ENCODE measurements at regions not wholly inside any gene's neighbourhood (a gene's known extent, or its start where the extent isn't known, plus 50 kb on each side); places are given as distances from the start of the nearest gene placed in this dataset.

GRCh38 chr5:106964132-106964531, 706.6 kb downstream of the EFNA5 start:
- DNase-seq, result no peak
- H3K36me3 ChIP-seq (replicated peaks in 1 of 2; ENCODE audit: control extremely low read depth in 1 of 2, control insufficient read depth in 1 of 2, extremely low read depth in 1 of 2, insufficient read depth in 2 of 2, low read length in 1 of 2), result no peaks in the 10 kb centered on the region
- intact Hi-C loops (cut with micrococcal nuclease), result no loop called here
- H3K9me3 Mint-ChIP-seq (ENCODE audit: insufficient read depth), result peaks cover 5% of the 10 kb centered on the region
- H3K27me3 ChIP-seq (replicated peaks in 1 of 4; ENCODE audit: control extremely low read depth in 1 of 4, control insufficient read depth in 3 of 4, insufficient read depth in 4 of 4, low read length in 3 of 4), result no peaks in the 10 kb centered on the region
- POLR2A ChIA-PET, result no interaction called here
- H3K4me1 ChIP-seq (ENCODE audit: control insufficient read depth in 2 of 2, insufficient read depth in 2 of 2, low read length in 2 of 2), result no peaks in the 10 kb centered on the region
- no peak overlapping the region for H3K4me3 Mint-ChIP-seq
- WGBS (ENCODE audit: insufficient coverage), result no CpG with 5 or more reads among the region's 1 CpG
- no peaks in the 10 kb centered on the region for H3K79me2 ChIP-seq (ENCODE audit: control insufficient read depth, insufficient read depth, low read length)
- no peak overlapping the region for H2AFZ ChIP-seq (ENCODE audit: insufficient read depth, low read depth, low read length, poor library complexity, severe bottlenecking)
- no peak overlapping the region for H3K9ac ChIP-seq (ENCODE audit: low read length)
- no peaks in the 10 kb centered on the region for H3K9me3 ChIP-seq (ENCODE audit: control extremely low read depth in 1 of 3, control insufficient read depth in 2 of 3, insufficient read depth in 1 of 3, low read length in 2 of 3)
- H3K27ac Mint-ChIP-seq, result no peak overlapping the region
- no peak overlapping the region for H3K27ac ChIP-seq (ENCODE audit: low read length in 2 of 2)
- ATAC-seq (ENCODE audit: low read depth), result no peak
- CTCF ChIA-PET, result no interaction called here
- no peaks in the 10 kb centered on the region for H4K20me1 ChIP-seq (ENCODE audit: control insufficient read depth, insufficient read depth, low read length, poor library complexity, severe bottlenecking)
- no peaks in the 10 kb centered on the region for H3K27me3 Mint-ChIP-seq
- no peaks in the 10 kb centered on the region for H3K4me1 Mint-ChIP-seq
- TF ChIP-seq, protein P1, sequence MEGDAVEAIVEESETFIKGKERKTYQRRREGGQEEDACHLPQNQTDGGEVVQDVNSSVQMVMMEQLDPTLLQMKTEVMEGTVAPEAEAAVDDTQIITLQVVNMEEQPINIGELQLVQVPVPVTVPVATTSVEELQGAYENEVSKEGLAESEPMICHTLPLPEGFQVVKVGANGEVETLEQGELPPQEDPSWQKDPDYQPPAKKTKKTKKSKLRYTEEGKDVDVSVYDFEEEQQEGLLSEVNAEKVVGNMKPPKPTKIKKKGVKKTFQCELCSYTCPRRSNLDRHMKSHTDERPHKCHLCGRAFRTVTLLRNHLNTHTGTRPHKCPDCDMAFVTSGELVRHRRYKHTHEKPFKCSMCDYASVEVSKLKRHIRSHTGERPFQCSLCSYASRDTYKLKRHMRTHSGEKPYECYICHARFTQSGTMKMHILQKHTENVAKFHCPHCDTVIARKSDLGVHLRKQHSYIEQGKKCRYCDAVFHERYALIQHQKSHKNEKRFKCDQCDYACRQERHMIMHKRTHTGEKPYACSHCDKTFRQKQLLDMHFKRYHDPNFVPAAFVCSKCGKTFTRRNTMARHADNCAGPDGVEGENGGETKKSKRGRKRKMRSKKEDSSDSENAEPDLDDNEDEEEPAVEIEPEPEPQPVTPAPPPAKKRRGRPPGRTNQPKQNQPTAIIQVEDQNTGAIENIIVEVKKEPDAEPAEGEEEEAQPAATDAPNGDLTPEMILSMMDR (IDR thresholded peaks at IDR 0.05), result no peak
- TF ChIP-seq EZH2 (IDR thresholded peaks at IDR 0.05; ENCODE audit: borderline replicate concordance, insufficient read depth, low read depth, low read length, poor library complexity, severe bottlenecking), result no peak
- no peak overlapping the region for H3K4me2 ChIP-seq (replicated peaks; ENCODE audit: low read depth, low read length, poor library complexity, severe bottlenecking)
- H3K4me3 ChIP-seq (ENCODE audit: control extremely low read depth in 1 of 5, extremely low read depth in 1 of 5, insufficient read depth in 1 of 5, low read depth in 2 of 5, low read length in 4 of 5), result no peak overlapping the region

GRCh38 chr5:106963630-106964029, 707.1 kb downstream of the EFNA5 start:
- Histone ChIP-seq H4K20me1 (ENCODE audit: control insufficient read depth, insufficient read depth, low read length, poor library complexity, severe bottlenecking) (no peaks in the 10 kb centered on the region), H3K9me3 (ENCODE audit: control extremely low read depth in 1 of 3, control insufficient read depth in 2 of 3, insufficient read depth in 1 of 3, low read length in 2 of 3) (no peaks in the 10 kb centered on the region), H3K27me3 (replicated peaks in 1 of 4; ENCODE audit: control extremely low read depth in 1 of 4, control insufficient read depth in 3 of 4, insufficient read depth in 4 of 4, low read length in 3 of 4) (no peaks in the 10 kb centered on the region), H3K4me2 (replicated peaks; ENCODE audit: low read depth, low read length, poor library complexity, severe bottlenecking) (no peak overlapping the region), H3K9ac (ENCODE audit: low read length) (no peak overlapping the region), H3K4me3 (ENCODE audit: control extremely low read depth in 1 of 5, extremely low read depth in 1 of 5, insufficient read depth in 1 of 5, low read depth in 2 of 5, low read length in 4 of 5) (no peak overlapping the region), H3K4me1 (ENCODE audit: control insufficient read depth in 2 of 2, insufficient read depth in 2 of 2, low read length in 2 of 2) (no peaks in the 10 kb centered on the region), H3K27ac (ENCODE audit: low read length in 2 of 2) (no peak overlapping the region), H3K79me2 (ENCODE audit: control insufficient read depth, insufficient read depth, low read length) (no peaks in the 10 kb centered on the region), H3K36me3 (replicated peaks in 1 of 2; ENCODE audit: control extremely low read depth in 1 of 2, control insufficient read depth in 1 of 2, extremely low read depth in 1 of 2, insufficient read depth in 2 of 2, low read length in 1 of 2) (no peaks in the 10 kb centered on the region), H2AFZ (ENCODE audit: insufficient read depth, low read depth, low read length, poor library complexity, severe bottlenecking) (no peak overlapping the region)
- H3K4me3 Mint-ChIP-seq, result no peak overlapping the region
- no peaks in the 10 kb centered on the region for H3K4me1 Mint-ChIP-seq
- intact Hi-C loops (cut with micrococcal nuclease), result no loop called here
- POLR2A ChIA-PET, result no interaction called here
- no peak overlapping the region for H3K27ac Mint-ChIP-seq
- CTCF ChIA-PET, result no interaction called here
- DNase-seq (no peak), ATAC-seq (ENCODE audit: low read depth) (no peak)
- no CpG with 5 or more reads among the region's 1 CpG for WGBS (ENCODE audit: insufficient coverage)
- H3K27me3 Mint-ChIP-seq, result no peaks in the 10 kb centered on the region
- peaks cover 5% of the 10 kb centered on the region for H3K9me3 Mint-ChIP-seq (ENCODE audit: insufficient read depth)
- TF ChIP-seq, protein P1 (IDR thresholded peaks at IDR 0.05), result no peak
